HG02970 (cell line): ENCODE measurements at regions not wholly inside any gene's neighbourhood (a gene's known extent, or its start where the extent isn't known, plus 50 kb on each side); places are given as distances from the start of the nearest gene placed in this dataset.
A peak's percentile ranks its signal among the peaks of the same experiment; 100 is the strongest.

Experiments
- ATAC-seq: cut with Tn5 transposase; IDR thresholded peaks from one replicate; pipeline ENCODE4 v1.9.1; 2021; ENCODE audit warnings: mild to moderate bottlenecking, moderate library complexity, moderate number of reproducible peaks; ENCODE audit not compliant: unreplicated experiment, low FRiP score

DNA sequence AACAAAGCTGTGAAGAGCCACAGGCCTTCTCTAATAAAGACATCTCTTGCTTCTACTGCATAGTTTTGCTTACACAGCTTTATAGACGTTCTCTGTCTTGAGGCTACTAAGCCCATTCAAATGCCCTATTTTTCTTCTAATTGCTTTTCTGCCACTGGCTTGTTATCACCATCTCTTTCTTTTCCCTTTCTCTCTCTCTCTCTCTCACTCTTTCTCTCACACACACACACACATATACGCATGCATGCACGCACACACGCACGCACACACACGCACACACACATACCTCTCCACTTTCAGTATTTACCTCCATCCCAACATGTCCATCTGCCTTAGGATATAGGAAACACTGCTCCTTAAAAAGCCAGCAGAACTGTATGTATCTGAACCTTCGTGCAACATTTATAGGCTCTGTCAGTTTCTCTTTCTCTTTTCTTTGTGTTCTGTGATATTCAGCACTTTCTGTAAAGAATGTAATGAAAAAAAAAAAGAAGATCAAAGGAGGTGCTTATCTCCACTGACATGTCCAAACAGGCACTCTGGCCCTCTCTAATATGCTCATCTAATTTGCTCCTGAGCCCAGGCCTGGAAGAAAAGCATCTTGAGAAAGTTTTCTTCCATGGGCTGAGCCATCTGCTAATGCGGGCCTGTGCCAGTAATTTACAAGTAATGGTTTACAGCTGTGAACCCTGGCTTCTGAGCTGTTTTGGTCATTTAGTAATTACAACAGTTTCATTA lies 1046.7 kb upstream of the MAP3K7 start:
- no peak for ATAC-seq

DNA sequence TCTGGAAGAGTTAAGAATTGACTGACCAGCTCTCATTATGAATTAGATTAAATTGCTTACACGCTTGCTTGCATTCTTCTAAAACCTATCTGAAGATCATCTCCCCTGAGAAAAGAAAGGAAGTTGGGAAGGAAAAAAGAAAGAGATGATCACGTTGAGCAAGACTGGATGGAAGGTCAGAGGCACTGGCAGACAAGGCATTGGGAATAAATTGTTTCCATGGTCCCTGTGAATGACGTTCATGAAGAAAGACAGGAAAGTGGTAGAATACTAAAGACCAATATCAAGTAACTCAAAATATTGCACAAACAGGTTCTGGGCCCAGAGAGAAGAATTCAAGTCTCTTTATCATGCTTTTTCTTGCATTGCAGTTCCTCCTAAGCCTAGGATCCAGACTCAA lies 1045.4 kb upstream of the MAP3K7 start:
- ATAC-seq = no peak

DNA sequence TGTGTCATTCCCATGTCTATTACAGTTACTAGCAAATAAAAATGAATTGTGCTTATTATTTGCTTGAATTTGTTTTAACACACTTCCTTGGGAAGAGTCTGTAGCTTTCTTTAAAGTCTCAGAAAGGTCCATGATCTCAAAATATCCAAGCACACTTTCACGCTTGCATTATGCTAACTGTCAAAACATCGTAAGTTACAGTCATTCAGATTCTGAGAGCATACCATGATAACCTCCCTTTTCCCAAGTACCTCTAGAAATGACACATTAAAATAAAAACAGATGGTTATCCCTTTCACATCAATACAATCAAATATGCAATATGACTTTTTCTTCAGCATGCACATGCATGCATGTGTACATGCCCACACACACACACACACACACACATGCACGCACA lies 1044.4 kb upstream of the MAP3K7 start:
- ATAC-seq = no peak

DNA sequence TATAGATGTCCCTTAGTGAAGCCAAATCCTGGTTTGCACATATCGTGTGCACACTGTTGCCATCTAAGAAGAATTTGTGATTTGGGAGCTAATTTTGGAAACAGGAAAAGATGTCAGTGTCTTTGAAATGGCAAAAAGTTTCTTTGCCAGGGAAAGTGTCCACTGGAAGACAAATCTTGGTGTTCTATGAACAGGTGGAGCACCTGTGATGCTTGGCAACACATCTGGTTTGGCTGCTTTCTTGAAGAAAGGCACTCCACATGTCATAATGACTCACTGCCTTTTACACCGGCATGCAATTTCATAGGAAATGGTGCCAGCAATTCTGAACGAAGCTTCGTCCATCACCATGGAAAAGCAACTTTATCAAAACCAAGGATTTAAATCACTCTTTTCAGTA lies 1040.0 kb upstream of the MAP3K7 start:
- no peak for ATAC-seq

DNA sequence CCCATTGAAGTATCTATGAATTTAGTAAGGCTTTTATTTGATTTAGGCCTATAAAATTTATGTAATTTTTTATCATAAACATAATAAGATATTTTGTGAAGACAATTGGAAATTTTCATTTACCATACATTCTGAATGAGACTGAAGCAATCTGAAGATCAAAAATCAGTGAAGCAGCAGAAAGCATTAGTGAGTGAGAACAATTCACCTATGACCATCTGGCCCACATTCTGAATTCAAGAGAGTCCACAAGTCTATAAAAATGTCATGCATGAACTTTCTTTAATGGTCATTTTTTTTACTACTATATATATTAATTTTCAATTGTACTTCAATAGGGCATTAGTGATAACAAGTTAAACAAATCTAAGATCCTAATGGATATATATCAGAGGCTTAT lies 1026.6 kb upstream of the MAP3K7 start:
- ATAC-seq = no peak

DNA sequence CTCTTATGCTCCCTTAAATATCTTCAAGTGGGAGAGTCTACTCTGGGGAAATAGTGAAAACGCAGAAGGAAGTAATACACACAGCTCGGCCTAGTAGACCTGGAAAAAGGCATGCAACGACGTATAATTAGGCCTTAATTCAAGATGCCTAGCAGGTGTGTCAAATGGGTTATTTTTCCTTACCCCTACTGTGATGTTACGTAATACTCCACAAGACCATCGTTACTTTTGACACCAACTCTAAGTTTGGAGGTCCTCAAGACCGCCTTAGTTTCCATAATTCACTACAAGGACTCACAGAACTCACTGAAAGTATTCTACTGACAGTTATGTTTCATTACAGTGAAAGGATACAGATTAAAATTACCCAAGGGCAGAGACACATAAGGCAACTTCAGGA lies 1024.3 kb upstream of the MAP3K7 start:
- no peak for ATAC-seq

DNA sequence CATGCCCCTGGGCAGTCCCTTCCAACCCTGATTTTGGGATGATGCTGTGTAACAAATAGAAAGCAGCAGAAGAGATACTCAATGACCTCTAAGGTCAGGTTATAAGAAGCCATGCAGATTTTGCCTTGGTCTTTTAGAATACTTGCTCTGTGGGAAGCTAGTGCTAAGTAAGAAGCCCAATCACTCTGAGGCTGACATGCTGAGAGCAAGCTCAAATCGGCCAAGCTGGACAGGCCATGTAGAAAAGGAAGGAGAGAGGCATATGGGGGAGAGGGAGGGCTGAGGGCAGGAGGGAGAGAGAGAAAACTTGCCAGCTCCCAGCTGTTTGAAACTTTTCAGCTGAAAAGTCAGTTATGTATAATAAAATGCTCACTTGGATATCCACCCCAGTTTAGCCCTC lies 1021.6 kb upstream of the MAP3K7 start:
- no peak for ATAC-seq

DNA sequence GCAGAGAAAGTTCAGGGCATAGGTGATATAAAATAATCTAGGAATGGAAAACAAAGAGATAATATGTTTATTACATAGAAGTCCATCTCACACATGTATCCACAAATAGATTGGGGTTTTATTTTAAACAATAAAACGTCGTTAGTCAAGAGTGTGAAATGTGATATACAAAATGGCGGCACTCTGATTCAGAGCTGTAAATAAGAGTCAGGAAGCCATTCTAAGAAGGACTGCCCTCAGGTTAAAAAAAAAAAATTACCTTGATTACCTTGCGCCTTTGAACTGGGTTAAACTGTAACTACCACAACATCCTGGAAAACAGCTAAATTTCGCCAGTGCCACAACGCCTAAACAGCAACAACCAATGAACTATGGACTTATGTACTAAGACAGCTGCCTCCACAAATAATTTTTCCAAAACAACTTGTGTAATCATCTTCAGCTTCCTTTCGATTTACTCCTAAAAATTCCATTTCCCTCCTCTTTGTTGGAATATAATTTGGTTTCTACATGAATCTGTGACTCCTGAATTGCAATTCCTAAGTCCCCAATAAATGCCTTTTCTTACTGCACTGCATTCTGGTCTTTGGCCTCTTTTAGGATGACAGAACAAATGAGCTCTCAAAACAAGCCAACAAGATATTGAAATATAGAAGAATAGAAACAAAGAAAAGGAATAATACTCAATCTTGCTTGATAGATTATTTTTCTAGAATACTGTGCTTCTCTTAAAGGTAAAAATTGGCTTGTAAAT lies 1019.5 kb upstream of the MAP3K7 start:
- ATAC-seq = no peak

DNA sequence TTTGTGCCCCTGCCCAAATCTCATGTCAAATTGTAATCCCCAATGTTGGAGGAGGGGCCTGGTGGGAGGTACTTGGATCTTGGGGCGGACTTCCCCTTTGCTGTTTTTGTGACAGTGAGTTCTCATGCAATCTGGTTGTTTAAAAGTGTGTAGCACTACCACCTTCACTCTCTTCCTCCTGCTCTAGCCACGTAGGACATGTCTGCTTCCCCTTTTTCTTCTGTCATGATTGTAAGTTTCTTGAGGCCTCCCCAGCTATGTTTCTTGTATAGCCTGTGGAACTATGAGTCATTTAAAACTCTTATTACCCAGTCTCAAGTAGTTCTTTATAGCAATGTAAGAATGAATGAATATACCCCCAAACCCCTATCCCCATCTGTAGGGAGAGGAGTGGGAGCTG lies 1013.7 kb upstream of the MAP3K7 start:
- no peak for ATAC-seq

DNA sequence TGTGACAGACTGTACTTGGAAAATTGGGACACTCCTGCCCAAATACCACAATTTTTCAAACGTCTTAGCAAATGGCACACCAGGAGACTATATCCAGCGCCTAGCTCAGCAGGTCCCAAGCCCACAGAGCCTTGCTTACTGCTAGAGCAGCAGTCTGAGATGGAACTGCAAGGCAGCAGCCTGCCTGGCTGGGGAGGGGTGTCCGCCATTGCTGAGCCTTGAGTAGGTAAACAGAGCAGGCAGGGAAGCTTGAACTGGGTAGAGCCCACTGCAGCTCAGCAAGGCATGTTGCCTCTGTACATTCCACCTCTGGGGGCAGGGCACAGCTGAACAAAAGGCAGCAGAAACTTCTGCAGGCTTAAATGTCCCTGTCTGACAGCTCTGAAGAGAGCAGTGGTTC lies 1003.3 kb upstream of the MAP3K7 start:
- no peak for ATAC-seq

DNA sequence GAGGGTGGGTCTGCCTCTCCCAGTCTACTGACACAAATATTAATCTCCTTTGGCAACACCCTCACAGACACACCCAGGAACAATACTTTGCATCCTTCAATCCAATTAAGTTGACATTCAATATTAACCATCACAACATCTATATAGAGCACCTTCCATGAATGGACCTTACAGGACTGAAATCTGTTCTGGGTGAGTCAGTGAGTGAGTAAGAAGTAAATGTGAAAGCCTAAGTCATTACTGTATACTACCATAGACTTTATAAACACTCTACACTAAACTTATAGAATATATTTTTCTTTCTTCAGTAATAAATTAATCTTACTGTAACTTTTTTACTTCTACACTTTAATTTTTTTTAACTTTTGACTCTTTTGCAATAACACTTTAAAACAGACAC lies 993.8 kb upstream of the MAP3K7 start:
- no peak for ATAC-seq

DNA sequence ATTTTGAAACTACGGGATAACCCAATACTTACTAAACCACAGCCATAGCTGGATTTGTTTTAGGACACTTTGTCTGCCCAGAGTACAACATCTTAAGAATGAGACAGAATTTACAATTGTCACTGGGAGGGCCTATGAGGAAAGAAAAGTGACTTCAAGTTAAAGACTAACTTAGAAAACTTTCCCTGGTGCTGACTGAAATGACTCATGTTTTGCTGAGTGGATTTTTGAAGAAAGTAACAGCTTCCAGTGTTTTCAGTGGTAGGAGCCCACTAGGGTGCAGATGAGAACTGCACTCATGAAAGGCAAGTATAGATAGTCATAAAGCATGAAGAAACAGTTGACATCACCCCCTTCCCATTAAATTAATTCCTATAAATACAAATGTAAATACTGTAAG lies 988.2 kb upstream of the MAP3K7 start:
- ATAC-seq = peak; percentile 69

DNA sequence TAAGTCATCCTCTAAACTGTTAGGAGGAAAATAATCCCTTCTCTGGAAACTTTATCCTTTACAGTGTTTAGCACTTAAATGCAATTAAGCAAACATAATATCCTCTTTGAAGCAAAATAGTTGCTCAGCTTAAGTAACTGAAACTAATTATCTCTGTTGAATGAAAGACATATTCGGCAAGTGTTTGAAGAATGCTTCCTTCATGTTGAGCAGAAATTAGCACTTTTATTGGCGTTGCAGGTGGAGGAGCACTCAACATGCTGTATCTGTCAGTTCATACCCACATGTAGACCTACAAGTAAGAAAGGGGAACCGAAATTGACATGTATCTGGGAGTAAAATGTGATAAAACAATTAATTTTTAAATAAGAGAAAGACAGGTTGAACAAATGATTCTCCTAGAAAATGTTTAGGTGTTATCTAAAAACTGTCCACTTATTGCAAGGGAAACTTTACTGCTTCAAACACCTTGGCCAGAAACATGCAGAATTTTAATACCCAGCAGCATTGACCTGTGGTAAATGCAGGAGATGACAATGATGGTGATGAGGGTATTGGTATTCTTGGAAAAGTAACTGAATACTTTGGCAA lies 987.0 kb upstream of the MAP3K7 start:
- ATAC-seq = no peak

DNA sequence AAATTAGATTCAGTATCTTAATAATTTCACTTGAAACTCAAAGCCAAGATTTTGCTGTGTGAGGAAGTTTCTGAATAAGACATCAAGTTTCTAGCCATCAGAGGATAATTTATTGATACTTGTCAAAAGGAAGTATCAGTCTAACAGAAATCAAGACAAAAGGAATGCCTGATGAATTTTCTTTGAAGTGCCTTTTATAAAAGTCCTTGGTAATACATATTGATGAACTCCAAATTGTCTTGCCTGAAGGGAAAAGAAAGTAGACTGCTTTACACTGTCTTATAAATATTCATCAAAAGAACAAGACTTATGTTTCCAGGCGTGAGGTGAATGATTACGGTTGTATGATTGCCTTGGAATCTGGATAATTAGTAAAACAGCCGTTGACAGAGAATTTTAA lies 986.0 kb upstream of the MAP3K7 start:
- ATAC-seq = no peak

DNA sequence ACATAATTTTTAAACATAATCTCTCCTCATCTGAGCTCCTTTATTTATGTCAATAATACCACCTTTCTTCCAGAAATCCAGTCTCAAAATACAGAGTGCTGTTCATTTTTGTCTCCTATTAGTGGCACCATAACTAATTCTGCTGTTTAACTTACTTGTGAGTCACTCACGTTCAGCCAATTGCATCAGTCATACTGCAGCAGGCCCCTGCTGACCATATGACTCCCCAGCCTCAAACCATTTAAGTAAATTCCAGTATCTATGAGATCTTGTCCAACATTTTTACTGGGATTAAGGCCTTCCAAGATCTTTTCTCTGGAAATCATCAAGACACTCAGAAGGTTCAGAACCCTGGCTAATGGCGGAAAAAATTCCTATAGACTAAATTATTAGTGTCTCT lies 982.2 kb upstream of the MAP3K7 start:
- no peak for ATAC-seq

DNA sequence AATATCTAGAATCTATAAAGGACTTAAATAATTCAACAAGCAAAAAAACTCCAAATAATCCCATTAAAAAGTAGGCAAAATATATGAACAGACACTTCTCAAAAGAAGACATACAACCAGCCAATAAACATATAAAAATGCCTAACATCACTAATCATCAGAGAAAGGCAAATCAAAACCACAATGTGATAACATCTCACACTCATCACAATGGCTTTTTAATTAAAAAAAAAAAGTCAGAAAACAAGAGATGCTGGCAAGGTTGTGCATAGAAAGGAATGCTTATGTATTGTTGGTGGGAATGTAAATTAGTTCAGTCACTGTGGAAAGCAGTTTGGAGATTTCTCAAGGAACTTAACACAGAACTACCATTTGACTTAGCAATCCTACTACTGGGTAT lies 979.6 kb upstream of the MAP3K7 start:
- no peak for ATAC-seq

DNA sequence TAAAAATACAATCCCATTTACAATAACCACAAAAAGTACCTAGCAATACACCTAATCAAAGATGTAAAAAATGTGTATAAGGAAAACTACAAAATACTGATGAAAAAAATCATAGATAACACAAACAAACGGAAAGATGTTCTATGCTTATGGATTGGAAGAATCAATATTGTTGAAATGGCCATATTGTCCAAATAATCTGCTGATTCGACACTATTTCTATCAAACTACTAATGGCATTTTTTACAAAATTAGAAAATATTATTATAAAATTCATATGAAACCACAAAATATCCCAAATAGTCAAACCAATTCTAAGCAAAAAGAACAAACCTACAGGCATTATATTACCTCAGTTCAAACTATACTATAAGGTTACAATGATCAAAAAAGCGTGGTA lies 978.3 kb upstream of the MAP3K7 start:
- ATAC-seq = no peak

DNA sequence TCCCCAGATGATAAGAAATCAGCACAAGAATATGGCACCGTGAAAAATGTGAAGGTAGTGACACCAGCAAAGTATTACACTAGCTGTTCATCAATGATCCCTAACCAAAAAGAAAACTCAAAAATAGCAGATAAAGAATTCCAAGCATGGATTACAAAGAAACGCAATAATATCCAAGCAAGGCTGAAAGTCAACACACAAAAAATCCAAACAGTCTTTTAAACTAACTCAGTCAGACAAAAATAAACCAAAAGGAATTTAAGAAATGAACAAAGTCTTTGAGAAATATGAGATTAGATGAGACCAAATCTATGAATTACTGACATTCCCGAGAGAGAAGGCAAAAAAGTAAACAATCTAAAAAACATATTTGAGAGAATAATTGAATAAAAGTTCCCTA lies 976.1 kb upstream of the MAP3K7 start:
- no peak for ATAC-seq

DNA sequence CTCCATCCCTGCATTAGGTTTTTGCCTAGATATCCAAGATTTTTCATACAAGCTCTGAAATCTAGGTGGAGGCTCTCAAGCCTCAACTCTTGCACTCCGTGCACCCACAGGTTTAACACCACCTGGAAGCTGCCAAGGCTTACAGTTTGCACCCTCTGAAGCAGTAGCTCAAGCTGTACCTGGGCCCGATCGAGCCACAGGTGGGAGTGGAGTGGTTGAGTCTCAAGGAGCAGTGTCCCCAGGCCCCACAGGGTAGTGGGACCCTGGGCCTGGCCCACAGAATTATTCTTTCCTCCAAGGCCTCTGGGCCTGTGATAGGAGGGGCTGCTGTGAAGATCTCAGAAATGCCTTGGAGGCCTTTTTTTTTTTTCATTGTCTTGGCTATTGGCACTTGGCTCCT lies 973.5 kb upstream of the MAP3K7 start:
- no peak for ATAC-seq

DNA sequence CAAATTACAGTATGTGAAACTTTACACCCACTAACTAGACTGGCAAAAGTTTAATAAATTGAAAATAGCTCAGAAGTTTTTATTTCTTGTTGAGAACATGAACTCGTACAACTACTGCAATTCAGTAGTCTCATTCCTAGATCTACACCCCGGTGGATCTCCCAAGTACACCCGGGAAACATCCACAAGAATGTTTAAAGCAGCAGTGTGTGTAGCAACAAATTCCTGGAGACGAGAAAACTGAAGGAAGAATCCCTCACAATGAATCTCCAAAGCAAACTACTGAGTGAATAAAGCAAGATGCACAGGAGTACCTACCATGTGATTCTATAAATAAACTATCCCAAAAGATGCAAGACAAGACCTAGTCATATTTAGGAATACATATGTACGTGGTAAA lies 954.0 kb upstream of the MAP3K7 start:
- no peak for ATAC-seq

DNA sequence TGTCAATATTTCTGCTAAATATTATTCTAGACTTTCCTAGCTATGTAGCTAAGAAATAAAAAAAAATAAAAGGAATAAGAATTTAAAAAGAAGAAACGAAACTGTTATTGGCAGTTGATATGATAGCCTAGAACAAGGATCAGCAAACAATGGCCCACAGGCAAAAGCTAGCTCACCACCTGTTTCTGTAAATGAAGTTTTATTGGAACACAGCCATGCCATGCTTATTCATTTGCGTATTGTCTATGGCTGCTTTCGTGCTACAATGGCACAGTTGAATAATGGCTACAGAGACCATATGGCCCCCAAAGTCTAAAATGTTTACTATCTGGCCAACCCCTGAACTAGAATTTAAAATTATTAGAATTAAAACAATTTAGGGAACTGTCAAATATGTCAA lies 952.6 kb upstream of the MAP3K7 start:
- no peak for ATAC-seq

DNA sequence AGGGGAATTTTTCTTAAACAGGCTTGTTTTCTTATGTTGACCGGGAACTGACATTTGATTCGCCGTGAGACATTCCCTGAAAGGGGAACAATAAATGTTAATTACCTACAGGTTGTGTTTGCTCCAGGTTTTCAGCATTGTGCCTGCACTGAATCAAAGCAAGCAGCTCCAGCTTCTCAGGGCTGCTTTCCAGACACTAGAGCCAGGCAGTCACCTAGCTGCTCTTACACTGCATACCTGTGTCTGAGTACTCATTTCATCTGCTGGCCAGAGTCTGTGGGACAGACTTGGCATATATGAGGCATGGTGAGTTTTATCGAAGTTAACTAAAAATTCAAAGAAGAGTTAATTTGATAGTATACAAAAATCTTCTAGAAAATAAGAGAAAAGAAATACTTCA lies 951.8 kb upstream of the MAP3K7 start:
- ATAC-seq = no peak
